Activated CD8-positive, alpha-beta T cell treated with anti-CD3 and anti-CD28 coated beads for 36 hours (primary cell): ENCODE measurements at regions not wholly inside any gene's neighbourhood (a gene's known extent, or its start where the extent isn't known, plus 50 kb on each side); places are given as distances from the start of the nearest gene placed in this dataset.

ENCODE experiments used
- ATAC-seq: fragments of 200-7000 bp; cut with Tn5 transposase; one replicate; pipeline ENCODE4 v1.10.0; 2021; ENCODE audit warnings: mild to moderate bottlenecking, moderate library complexity
- CTCF ChIA-PET: fragments of 350-600 bp; sonication (Branson Sonifier 250); formaldehyde crosslinking; loops from one replicate; lab custom pipeline; 2021; ENCODE audit warnings: antibody characterized with exemption; lab: Charles Lee
- POLR2A ChIA-PET: fragments of 350-600 bp; sonication (Branson Sonifier 250); formaldehyde crosslinking; loops from one replicate; lab custom pipeline; 2021; ENCODE audit warnings: antibody characterized with exemption; lab: Charles Lee
- DNase-seq: peaks from one replicate; pipeline ENCODE4 v3.0.0-alpha.2; 2020
- H3K27ac Mint-ChIP-seq: one replicate; pipeline ENCODE4 v1.8.0; 2021; ENCODE audit warnings: mild to moderate bottlenecking, mixed read lengths
- H3K27me3 Mint-ChIP-seq: one replicate; pipeline ENCODE4 v1.8.0; 2021; ENCODE audit warnings: mixed read lengths
- H3K36me3 Mint-ChIP-seq: one replicate; pipeline ENCODE4 v1.8.0; 2021; ENCODE audit warnings: low read depth, mixed read lengths
- H3K4me1 Mint-ChIP-seq: one replicate; pipeline ENCODE4 v1.8.0; 2021; ENCODE audit warnings: low read depth, mixed read lengths
- H3K4me3 Mint-ChIP-seq: one replicate; pipeline ENCODE4 v1.8.0; 2021; ENCODE audit warnings: mild to moderate bottlenecking, moderate library complexity, mixed read lengths
- H3K9me3 Mint-ChIP-seq: one replicate; pipeline ENCODE4 v1.8.0; 2021; ENCODE audit warnings: mixed read lengths
- intact Hi-C: fragments of 100-400 bp; cut with micrococcal nuclease; formaldehyde crosslinking; loops from one replicate; pipeline ENCODE4 v1.10.0; 2022
- TF ChIP-seq, protein P1 (sequence below): fragments of 200-600 bp; IDR thresholded peaks from one replicate; pipeline ENCODE4 v1.8.0; 2022; ENCODE audit warnings: antibody characterized with exemption, mild to moderate bottlenecking

DNA sequence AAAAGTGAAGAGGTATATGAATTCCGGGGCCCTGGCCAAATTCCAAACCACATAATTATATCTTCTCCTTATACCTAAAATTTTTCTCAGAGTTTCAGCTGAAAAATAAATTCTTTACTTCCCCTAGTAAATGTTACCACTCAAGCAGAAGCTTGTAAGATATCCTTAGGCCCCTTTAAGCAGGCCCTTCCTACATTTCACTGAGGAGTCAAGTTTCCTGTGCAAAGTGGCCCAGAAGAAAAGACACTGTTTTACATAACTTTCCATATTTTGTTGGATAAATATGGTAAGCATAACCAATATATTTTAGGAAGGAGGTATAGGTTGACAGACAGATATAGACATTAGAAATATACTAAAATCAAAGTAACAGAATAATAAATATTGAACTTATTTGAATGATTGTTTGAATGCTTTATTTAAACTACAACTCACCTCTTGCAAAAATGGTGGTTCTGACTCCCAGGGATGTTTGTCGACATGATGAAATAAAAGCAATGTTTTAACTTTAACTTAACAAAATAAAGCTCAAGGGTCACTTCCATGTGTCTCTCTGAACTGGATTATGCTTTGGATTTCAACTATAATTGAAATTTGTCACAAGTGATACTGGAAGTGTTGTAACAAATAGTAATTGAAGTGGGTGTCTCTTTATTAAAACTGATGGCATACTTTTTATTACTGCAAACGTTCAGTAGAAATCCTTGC is 141.2 kb downstream of the SPRY2 start:
- Mint-ChIP-seq H3K4me1 (no peaks in the 10 kb centered on the region), H3K4me3 (no peak overlapping the region), H3K27me3 (peaks cover 2% of the 10 kb centered on the region), H3K36me3 (no peaks in the 10 kb centered on the region), H3K27ac (no peak overlapping the region), H3K9me3 (no peaks in the 10 kb centered on the region)
- no peak for DNase-seq
- intact Hi-C loops: no loop called here
- ChIA-PET POLR2A (no interaction called here), CTCF (no interaction called here)
- TF ChIP-seq, protein P1, sequence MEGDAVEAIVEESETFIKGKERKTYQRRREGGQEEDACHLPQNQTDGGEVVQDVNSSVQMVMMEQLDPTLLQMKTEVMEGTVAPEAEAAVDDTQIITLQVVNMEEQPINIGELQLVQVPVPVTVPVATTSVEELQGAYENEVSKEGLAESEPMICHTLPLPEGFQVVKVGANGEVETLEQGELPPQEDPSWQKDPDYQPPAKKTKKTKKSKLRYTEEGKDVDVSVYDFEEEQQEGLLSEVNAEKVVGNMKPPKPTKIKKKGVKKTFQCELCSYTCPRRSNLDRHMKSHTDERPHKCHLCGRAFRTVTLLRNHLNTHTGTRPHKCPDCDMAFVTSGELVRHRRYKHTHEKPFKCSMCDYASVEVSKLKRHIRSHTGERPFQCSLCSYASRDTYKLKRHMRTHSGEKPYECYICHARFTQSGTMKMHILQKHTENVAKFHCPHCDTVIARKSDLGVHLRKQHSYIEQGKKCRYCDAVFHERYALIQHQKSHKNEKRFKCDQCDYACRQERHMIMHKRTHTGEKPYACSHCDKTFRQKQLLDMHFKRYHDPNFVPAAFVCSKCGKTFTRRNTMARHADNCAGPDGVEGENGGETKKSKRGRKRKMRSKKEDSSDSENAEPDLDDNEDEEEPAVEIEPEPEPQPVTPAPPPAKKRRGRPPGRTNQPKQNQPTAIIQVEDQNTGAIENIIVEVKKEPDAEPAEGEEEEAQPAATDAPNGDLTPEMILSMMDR: no peak
- ATAC-seq: no peak

DNA sequence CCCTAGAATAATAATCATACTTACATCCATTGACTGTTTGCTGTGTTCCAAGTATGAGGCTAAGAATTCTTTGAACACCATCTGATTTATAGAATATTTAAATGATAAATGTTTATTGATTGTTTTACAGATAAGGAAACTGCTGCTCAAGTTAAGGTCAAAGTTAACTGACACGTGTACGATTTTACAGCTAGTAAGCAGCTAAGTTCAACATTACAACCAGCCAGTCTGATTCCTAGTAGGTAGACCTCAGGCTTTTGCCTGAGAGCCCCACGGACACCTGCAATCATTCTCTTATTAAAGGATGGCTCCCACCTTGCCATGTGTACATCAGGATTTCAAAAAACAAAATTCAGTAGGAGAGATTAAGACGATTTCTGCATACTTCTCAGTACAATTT is 141.9 kb downstream of the SPRY2 start:
- Mint-ChIP-seq H3K27me3 (peaks cover 2% of the 10 kb centered on the region), H3K4me1 (no peaks in the 10 kb centered on the region)

GRCh38 chr13:80196756-80197155 is 144.2 kb downstream of the SPRY2 start:
- DNase-seq (no peak), ATAC-seq (no peak)
- H3K4me3 Mint-ChIP-seq: no peak overlapping the region
- no peaks in the 10 kb centered on the region for H3K4me1 Mint-ChIP-seq
- H3K9me3 Mint-ChIP-seq: no peaks in the 10 kb centered on the region
- ChIA-PET CTCF (no interaction called here), POLR2A (no interaction called here)
- intact Hi-C loops: no loop called here
- TF ChIP-seq, protein P1: no peak
- no peak overlapping the region for H3K27ac Mint-ChIP-seq
- H3K36me3 Mint-ChIP-seq: no peaks in the 10 kb centered on the region
- no peaks in the 10 kb centered on the region for H3K27me3 Mint-ChIP-seq

More for the DNA sequence above, 141.9 kb downstream of the SPRY2 start:
- no peaks in the 10 kb centered on the region for H3K36me3 Mint-ChIP-seq
- H3K4me3 Mint-ChIP-seq: no peak overlapping the region
- DNase-seq (no peak), ATAC-seq (no peak)
- ChIA-PET CTCF (no interaction called here), POLR2A (no interaction called here)
- H3K9me3 Mint-ChIP-seq: no peaks in the 10 kb centered on the region
- TF ChIP-seq, protein P1: no peak
- intact Hi-C loops: no loop called here
- H3K27ac Mint-ChIP-seq: no peak overlapping the region

DNA sequence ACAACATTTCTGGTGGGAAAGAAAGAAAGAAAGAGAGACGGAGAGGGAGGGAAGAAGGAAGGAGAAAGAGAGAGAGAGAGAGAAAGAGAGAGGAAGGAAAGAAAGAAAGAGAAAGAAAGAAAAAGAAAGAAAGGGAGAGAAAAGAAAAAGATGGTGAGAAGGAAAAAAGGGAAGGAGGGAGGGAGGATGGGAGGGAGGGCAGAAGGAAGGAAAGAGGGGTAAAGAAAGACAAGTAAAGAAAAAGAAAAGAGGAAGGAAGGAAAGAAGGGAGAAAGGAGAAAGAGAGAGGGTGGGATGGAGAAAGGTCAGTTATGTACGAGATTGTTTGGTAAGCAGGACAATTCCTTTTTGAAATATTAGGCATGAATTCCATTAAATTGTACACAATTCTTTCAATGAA is 145.3 kb downstream of the SPRY2 start:
- DNase-seq (no peak), ATAC-seq (no peak)
- TF ChIP-seq, protein P1: no peak
- no peaks in the 10 kb centered on the region for H3K36me3 Mint-ChIP-seq
- no peaks in the 10 kb centered on the region for H3K4me1 Mint-ChIP-seq
- H3K27ac Mint-ChIP-seq: no peak overlapping the region
- ChIA-PET CTCF (no interaction called here), POLR2A (no interaction called here)
- H3K27me3 Mint-ChIP-seq: no peaks in the 10 kb centered on the region
- intact Hi-C loops: no loop called here
- no peak overlapping the region for H3K4me3 Mint-ChIP-seq
- no peaks in the 10 kb centered on the region for H3K9me3 Mint-ChIP-seq

GRCh38 chr13:80189889-80190597 is 150.9 kb downstream of the SPRY2 start:
- Mint-ChIP-seq H3K27ac (no peak overlapping the region), H3K36me3 (no peaks in the 10 kb centered on the region), H3K4me3 (no peak overlapping the region), H3K27me3 (no peaks in the 10 kb centered on the region), H3K9me3 (no peaks in the 10 kb centered on the region), H3K4me1 (no peaks in the 10 kb centered on the region)
- no peak for DNase-seq
- no peak for ATAC-seq
- ChIA-PET CTCF (no interaction called here), POLR2A (no interaction called here)
- intact Hi-C loops: no loop called here
- TF ChIP-seq, protein P1: no peak
